Hepatocyte (in vitro differentiated cells): ENCODE measurements at regions not wholly inside any gene's neighbourhood (a gene's known extent, or its start where the extent isn't known, plus 50 kb on each side); places are given as distances from the start of the nearest gene placed in this dataset.

ENCODE experiments used
- DNase-seq: peaks from one replicate; pipeline ENCODE4 v3.0.0-alpha.2; 2016; ENCODE audit warnings: low spot score
- H2AFZ ChIP-seq: fragments of 200-600 bp; sonication (generic); 2 replicates; pipeline ENCODE4 v1.6.0; 2016; ENCODE audit warnings: antibody characterized with exemption, mild to moderate bottlenecking
- H3K27ac ChIP-seq: fragments of 200-600 bp; sonication (generic); 2 replicates; pipeline ENCODE4 v1.5.1; 2016; ENCODE audit warnings: mild to moderate bottlenecking
- H3K27me3 ChIP-seq: fragments of 200-600 bp; sonication (generic); 2 replicates; pipeline ENCODE4 v1.6.1; 2016
- H3K36me3 ChIP-seq: fragments of 200-600 bp; sonication (generic); replicated peaks from 2 replicates; pipeline ENCODE4 v1.5.1; 2016; ENCODE audit warnings: low read depth; ENCODE audit not compliant: insufficient read depth
- H3K4me1 ChIP-seq: fragments of 200-600 bp; sonication (generic); 2 replicates; pipeline ENCODE4 v1.5.1; 2016; ENCODE audit warnings: mild to moderate bottlenecking, moderate library complexity; ENCODE audit not compliant: insufficient read depth
- H3K4me2 ChIP-seq: fragments of 200-600 bp; sonication (generic); 2 replicates; pipeline ENCODE4 v1.6.0; 2016
- H3K4me3 ChIP-seq: fragments of 200-600 bp; sonication (generic); 2 replicates; pipeline ENCODE4 v1.5.1; 2016; ENCODE audit warnings: mild to moderate bottlenecking
- H3K79me2 ChIP-seq: fragments of 200-600 bp; sonication (generic); 2 replicates; pipeline ENCODE4 v1.6.0; 2017; ENCODE audit warnings: mild to moderate bottlenecking
- H3K9me2 ChIP-seq: fragments of 200-600 bp; sonication (generic); replicated peaks from 2 replicates; pipeline ENCODE4 v1.6.0; 2017; ENCODE audit warnings: mild to moderate bottlenecking; ENCODE audit not compliant: insufficient read depth
- H3K9me3 ChIP-seq: fragments of 200-600 bp; sonication (generic); 2 replicates; pipeline ENCODE4 v1.5.1; 2016; ENCODE audit warnings: low read depth, mild to moderate bottlenecking
- H4K20me1 ChIP-seq: fragments of 200-600 bp; sonication (generic); 2 replicates; pipeline ENCODE4 v1.6.0; 2016; ENCODE audit warnings: mild to moderate bottlenecking; ENCODE audit not compliant: insufficient read depth, poor library complexity, severe bottlenecking
- CTCF ChIP-seq: fragments of 200-600 bp; sonication (generic); IDR thresholded peaks from 2 replicates; pipeline ENCODE4 v1.5.1; 2016; ENCODE audit warnings: antibody characterized with exemption, mild to moderate bottlenecking; ENCODE audit not compliant: poor library complexity
- EZH2 ChIP-seq: fragments of 200-600 bp; sonication (generic); IDR thresholded peaks from 2 replicates; pipeline ENCODE4 v1.6.1; 2016; ENCODE audit warnings: antibody characterized with exemption, mild to moderate bottlenecking, borderline replicate concordance
- EZH2phosphoT487 ChIP-seq: fragments of 200-600 bp; sonication (generic); IDR thresholded peaks from one replicate; pipeline ENCODE4 v1.6.1; 2018; ENCODE audit warnings: antibody characterized with exemption, mild to moderate bottlenecking, low read depth, moderate library complexity; ENCODE audit not compliant: unreplicated experiment, severe bottlenecking
- WGBS: methylation state at CpG from one replicate; pipeline ENCODE4 v1.1.6; 2016; ENCODE audit warnings: low lambda C conversion rate; ENCODE audit errors: missing lambda C conversion rate; 5-methylcytosine and 5-hydroxymethylcytosine counted together

GRCh38 chr20:23174821-23175220 lies 88.7 kb upstream of the CD93 start:
- H3K36me3 ChIP-seq: no peaks in the 10 kb centered on the region
- 96% methylated on average over 3 of the region's 3 CpGs for WGBS
- H3K27me3 ChIP-seq: no peaks in the 10 kb centered on the region

GRCh38 chr20:23167431-23167830 lies 81.3 kb upstream of the CD93 start:
- Histone ChIP-seq H3K27ac (no peak overlapping the region), H2AFZ (no peak overlapping the region), H3K4me2 (no peak overlapping the region), H3K4me3 (no peak overlapping the region), H3K36me3 (no peaks in the 10 kb centered on the region), H3K4me1 (peaks cover 14% of the 10 kb centered on the region), H4K20me1 (no peaks in the 10 kb centered on the region), H3K79me2 (no peaks in the 10 kb centered on the region), H3K9me2 (no peaks in the 10 kb centered on the region), H3K27me3 (no peaks in the 10 kb centered on the region), H3K9me3 (no peaks in the 10 kb centered on the region)
- WGBS: 86% methylated on average over 4 of the region's 4 CpGs
- no peak for TF ChIP-seq EZH2
- no peak for TF ChIP-seq EZH2phosphoT487
- TF ChIP-seq CTCF: no peak
- no peak for DNase-seq

More at GRCh38 chr20:23174821-23175220, 88.7 kb upstream of the CD93 start:
- no peaks in the 10 kb centered on the region for H3K79me2 ChIP-seq
- no peak overlapping the region for H3K27ac ChIP-seq
- no peak overlapping the region for H3K4me2 ChIP-seq
- H2AFZ ChIP-seq: no peak overlapping the region
- TF ChIP-seq EZH2phosphoT487: no peak
- TF ChIP-seq EZH2: no peak
- no peak for TF ChIP-seq CTCF
- no peaks in the 10 kb centered on the region for H3K9me2 ChIP-seq
- no peak for DNase-seq
- H3K9me3 ChIP-seq: no peaks in the 10 kb centered on the region
- H3K4me1 ChIP-seq: no peaks in the 10 kb centered on the region
- H3K4me3 ChIP-seq: no peak overlapping the region
- H4K20me1 ChIP-seq: no peaks in the 10 kb centered on the region

GRCh38 chr20:23166563-23166962 lies 80.4 kb upstream of the CD93 start:
- H3K36me3 ChIP-seq: no peaks in the 10 kb centered on the region
- H2AFZ ChIP-seq: no peak overlapping the region
- no peak overlapping the region for H3K4me2 ChIP-seq
- TF ChIP-seq CTCF: no peak
- TF ChIP-seq EZH2phosphoT487: no peak
- TF ChIP-seq EZH2: no peak
- H3K27ac ChIP-seq: no peak overlapping the region
- DNase-seq: no peak
- H3K4me3 ChIP-seq: no peak overlapping the region
- no peaks in the 10 kb centered on the region for H3K9me2 ChIP-seq
- H4K20me1 ChIP-seq: no peaks in the 10 kb centered on the region
- no peaks in the 10 kb centered on the region for H3K79me2 ChIP-seq
- H3K4me1 ChIP-seq: peaks cover 14% of the 10 kb centered on the region
- H3K27me3 ChIP-seq: no peaks in the 10 kb centered on the region
- H3K9me3 ChIP-seq: no peaks in the 10 kb centered on the region
- WGBS: 96% methylated on average over 7 of the region's 7 CpGs

GRCh38 chr20:23165964-23166363 lies 79.8 kb upstream of the CD93 start:
- no peaks in the 10 kb centered on the region for H3K79me2 ChIP-seq
- WGBS: 88% methylated on average over 7 of the region's 7 CpGs
- H3K36me3 ChIP-seq: no peaks in the 10 kb centered on the region
- H3K4me1 ChIP-seq: peaks cover 14% of the 10 kb centered on the region
- no peak overlapping the region for H3K4me2 ChIP-seq
- H3K4me3 ChIP-seq: no peak overlapping the region
- TF ChIP-seq EZH2 (no peak), CTCF (no peak), EZH2phosphoT487 (no peak)
- H2AFZ ChIP-seq: no peak overlapping the region
- DNase-seq: no peak
- no peaks in the 10 kb centered on the region for H3K9me2 ChIP-seq
- no peak overlapping the region for H3K27ac ChIP-seq
- no peaks in the 10 kb centered on the region for H3K27me3 ChIP-seq
- H4K20me1 ChIP-seq: no peaks in the 10 kb centered on the region
- no peaks in the 10 kb centered on the region for H3K9me3 ChIP-seq
